Panc1 (cell line): ENCODE measurements at regions not wholly inside any gene's neighbourhood (a gene's known extent, or its start where the extent isn't known, plus 50 kb on each side); places are given as distances from the start of the nearest gene placed in this dataset.

Source experiments
- ATAC-seq: fragments of 200-7000 bp; cut with Tn5 transposase; 2 replicates; pipeline ENCODE4 v1.9.1; 2020; ENCODE audit warnings: mild to moderate bottlenecking, moderate library complexity
- BruUV-seq: library from RNA; stranded (reverse); fragments of 400-500 nt; replicated peaks from 2 replicates; lab custom pipeline; 2021; lab: Mats Ljungman, UMichigan
- CTCF ChIA-PET: fragments of 300-600 bp; sonication (Branson Sonifier 250); formaldehyde crosslinking; loops from one replicate; lab custom pipeline; 2022; ENCODE audit warnings: antibody characterized with exemption; lab: Charles Lee
- POLR2A ChIA-PET: fragments of 300-600 bp; sonication (Branson Sonifier 250); formaldehyde crosslinking; loops from one replicate; lab custom pipeline; 2022; ENCODE audit warnings: antibody characterized with exemption; lab: Charles Lee
- DNase-seq: peaks from one replicate; pipeline ENCODE4 v3.0.0-alpha.2; 2010; ENCODE audit warnings: low read depth, low spot score
- H3K27ac ChIP-seq: 2 replicates; pipeline ENCODE4 v1.5.1; 2011; ENCODE audit warnings: mild to moderate bottlenecking, low read length, inconsistent platforms
- H3K27me3 ChIP-seq: fragments of 200-500 bp; sonication (Bioruptor generic); 2 replicates; pipeline ENCODE4 v1.6.0; 2014; ENCODE audit warnings: low read length, inconsistent platforms; ENCODE audit not compliant: control insufficient read depth, insufficient read depth
- H3K36me3 ChIP-seq: fragments of 200-500 bp; sonication (Bioruptor generic); 2 replicates; pipeline ENCODE4 v1.5.1; 2014; ENCODE audit warnings: inconsistent platforms, mild to moderate bottlenecking, low read length, moderate library complexity; ENCODE audit not compliant: control insufficient read depth, insufficient read depth
- H3K4me1 ChIP-seq: 2 replicates; pipeline ENCODE4 v1.5.1; 2011; ENCODE audit warnings: inconsistent platforms, mild to moderate bottlenecking, low read length, moderate library complexity; ENCODE audit not compliant: control insufficient read depth, insufficient read depth
- H3K4me3 ChIP-seq, 2 experiments: 2 replicates each; pipeline ENCODE4 v1.5.1; 2011 to 2012; ENCODE audit warnings: low read depth in 2 of 2, low read length in 2 of 2, mild to moderate bottlenecking in 2 of 2, inconsistent platforms in 1 of 2, moderate library complexity in 1 of 2
- H3K9me3 ChIP-seq: fragments of 200-500 bp; sonication (Bioruptor generic); 2 replicates; pipeline ENCODE4 v1.5.1; 2014; ENCODE audit warnings: low read depth, mild to moderate bottlenecking, inconsistent platforms, low read length, moderate library complexity; ENCODE audit not compliant: control insufficient read depth, insufficient read depth
- POLR2AphosphoS5 ChIP-seq: IDR thresholded peaks from 2 replicates; pipeline ENCODE4 v1.6.1; 2012; ENCODE audit warnings: mild to moderate bottlenecking, low read depth, low read length, moderate library complexity
- SIN3A ChIP-seq: IDR thresholded peaks from 2 replicates; pipeline ENCODE4 v1.6.1; 2012; ENCODE audit warnings: low read depth, mild to moderate bottlenecking, low read length, moderate library complexity, borderline replicate concordance; ENCODE audit not compliant: insufficient read depth
- TCF7L2 ChIP-seq: IDR thresholded peaks from 2 replicates; pipeline ENCODE4 v1.6.1; 2011; ENCODE audit warnings: mild to moderate bottlenecking, low read depth, low read length, inconsistent platforms
- in situ Hi-C: cut with HindIII; loops from 2 replicates; pipeline ENCODE4 v1.10.0; 2016; ENCODE audit warnings: low sequenced_read_pairs, low pct_unique_long_range_greater_than_20kb
- intact Hi-C: fragments of 100-400 bp; cut with micrococcal nuclease; formaldehyde crosslinking; loops from one replicate; pipeline ENCODE4 v1.10.0; 2022; ENCODE audit not compliant: unreplicated experiment
- TF ChIP-seq, protein P1 (sequence below): fragments of 450-650 bp; IDR thresholded peaks from 2 replicates; pipeline ENCODE4 v1.5.1; 2017; ENCODE audit warnings: mild to moderate bottlenecking
- TF ChIP-seq, protein P2 (sequence below), 2 experiments: IDR thresholded peaks; 2 replicates each; pipeline ENCODE4 v1.6.1; 2011 to 2012; ENCODE audit warnings: low read depth in 2 of 2, control low read depth in 1 of 2, low read length in 1 of 2, mild to moderate bottlenecking in 1 of 2, moderate library complexity in 1 of 2; ENCODE audit not compliant: insufficient read depth in 1 of 2

DNA sequence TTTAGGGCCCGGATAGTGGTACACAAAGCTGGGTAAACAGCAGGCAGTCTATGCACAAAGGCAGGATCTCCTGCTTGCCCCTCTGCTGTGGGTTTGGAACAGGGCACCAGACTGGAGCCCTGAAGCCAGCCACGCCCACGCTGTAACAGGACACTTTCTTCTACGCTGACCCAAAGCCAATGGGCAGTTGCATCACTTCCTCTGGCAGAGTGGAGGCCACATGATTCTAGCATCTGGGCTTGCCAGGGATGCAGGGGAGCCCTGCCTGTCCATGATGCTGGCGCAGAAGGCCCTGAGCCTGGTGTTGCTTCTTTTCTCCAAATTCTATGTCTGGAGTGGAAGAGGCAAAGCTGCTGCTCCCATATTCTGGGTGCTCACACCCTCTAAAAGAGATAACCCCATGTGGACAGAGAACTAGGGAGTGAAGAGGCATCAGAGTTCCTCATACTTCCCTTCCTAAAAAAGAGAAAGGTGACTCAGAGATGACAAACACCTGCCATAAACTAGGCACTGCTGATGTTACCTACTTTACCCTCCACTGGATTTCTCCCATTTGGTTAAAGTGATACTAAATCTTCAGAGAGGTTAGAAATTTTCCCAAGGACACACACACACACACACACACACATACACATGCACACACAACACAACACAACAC lies 260.3 kb upstream of the KLF4 start:
- no peak for ATAC-seq
- Histone ChIP-seq H3K9me3 (no peaks in the 10 kb centered on the region), H3K4me1 (peaks cover 11% of the 10 kb centered on the region; the same call in 1 of the 2 replicates), H3K4me3 (no peak overlapping the region), H3K27me3 (no peaks in the 10 kb centered on the region), H3K27ac (peak overlapping the region; percentile 48; the same call in 1 of the 2 replicates), H3K36me3 (no peaks in the 10 kb centered on the region)
- no TSS peak for BruUV-seq
- intact Hi-C loops (no loop called here), in situ Hi-C loops (no loop called here)
- ChIA-PET CTCF (no interaction called here), POLR2A (no interaction called here)
- DNase-seq, result peak; percentile 54
- TF ChIP-seq, protein P1, sequence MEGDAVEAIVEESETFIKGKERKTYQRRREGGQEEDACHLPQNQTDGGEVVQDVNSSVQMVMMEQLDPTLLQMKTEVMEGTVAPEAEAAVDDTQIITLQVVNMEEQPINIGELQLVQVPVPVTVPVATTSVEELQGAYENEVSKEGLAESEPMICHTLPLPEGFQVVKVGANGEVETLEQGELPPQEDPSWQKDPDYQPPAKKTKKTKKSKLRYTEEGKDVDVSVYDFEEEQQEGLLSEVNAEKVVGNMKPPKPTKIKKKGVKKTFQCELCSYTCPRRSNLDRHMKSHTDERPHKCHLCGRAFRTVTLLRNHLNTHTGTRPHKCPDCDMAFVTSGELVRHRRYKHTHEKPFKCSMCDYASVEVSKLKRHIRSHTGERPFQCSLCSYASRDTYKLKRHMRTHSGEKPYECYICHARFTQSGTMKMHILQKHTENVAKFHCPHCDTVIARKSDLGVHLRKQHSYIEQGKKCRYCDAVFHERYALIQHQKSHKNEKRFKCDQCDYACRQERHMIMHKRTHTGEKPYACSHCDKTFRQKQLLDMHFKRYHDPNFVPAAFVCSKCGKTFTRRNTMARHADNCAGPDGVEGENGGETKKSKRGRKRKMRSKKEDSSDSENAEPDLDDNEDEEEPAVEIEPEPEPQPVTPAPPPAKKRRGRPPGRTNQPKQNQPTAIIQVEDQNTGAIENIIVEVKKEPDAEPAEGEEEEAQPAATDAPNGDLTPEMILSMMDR, result no peak
- TF ChIP-seq SIN3A (no peak), POLR2AphosphoS5 (no peak), TCF7L2 (no peak)
- TF ChIP-seq, protein P2, sequence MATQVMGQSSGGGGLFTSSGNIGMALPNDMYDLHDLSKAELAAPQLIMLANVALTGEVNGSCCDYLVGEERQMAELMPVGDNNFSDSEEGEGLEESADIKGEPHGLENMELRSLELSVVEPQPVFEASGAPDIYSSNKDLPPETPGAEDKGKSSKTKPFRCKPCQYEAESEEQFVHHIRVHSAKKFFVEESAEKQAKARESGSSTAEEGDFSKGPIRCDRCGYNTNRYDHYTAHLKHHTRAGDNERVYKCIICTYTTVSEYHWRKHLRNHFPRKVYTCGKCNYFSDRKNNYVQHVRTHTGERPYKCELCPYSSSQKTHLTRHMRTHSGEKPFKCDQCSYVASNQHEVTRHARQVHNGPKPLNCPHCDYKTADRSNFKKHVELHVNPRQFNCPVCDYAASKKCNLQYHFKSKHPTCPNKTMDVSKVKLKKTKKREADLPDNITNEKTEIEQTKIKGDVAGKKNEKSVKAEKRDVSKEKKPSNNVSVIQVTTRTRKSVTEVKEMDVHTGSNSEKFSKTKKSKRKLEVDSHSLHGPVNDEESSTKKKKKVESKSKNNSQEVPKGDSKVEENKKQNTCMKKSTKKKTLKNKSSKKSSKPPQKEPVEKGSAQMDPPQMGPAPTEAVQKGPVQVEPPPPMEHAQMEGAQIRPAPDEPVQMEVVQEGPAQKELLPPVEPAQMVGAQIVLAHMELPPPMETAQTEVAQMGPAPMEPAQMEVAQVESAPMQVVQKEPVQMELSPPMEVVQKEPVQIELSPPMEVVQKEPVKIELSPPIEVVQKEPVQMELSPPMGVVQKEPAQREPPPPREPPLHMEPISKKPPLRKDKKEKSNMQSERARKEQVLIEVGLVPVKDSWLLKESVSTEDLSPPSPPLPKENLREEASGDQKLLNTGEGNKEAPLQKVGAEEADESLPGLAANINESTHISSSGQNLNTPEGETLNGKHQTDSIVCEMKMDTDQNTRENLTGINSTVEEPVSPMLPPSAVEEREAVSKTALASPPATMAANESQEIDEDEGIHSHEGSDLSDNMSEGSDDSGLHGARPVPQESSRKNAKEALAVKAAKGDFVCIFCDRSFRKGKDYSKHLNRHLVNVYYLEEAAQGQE (IDR thresholded peaks at IDR 0.05; ENCODE audit: insufficient read depth in 1 of 2, low read depth in 2 of 2, low read length in 1 of 2), result no peak

DNA sequence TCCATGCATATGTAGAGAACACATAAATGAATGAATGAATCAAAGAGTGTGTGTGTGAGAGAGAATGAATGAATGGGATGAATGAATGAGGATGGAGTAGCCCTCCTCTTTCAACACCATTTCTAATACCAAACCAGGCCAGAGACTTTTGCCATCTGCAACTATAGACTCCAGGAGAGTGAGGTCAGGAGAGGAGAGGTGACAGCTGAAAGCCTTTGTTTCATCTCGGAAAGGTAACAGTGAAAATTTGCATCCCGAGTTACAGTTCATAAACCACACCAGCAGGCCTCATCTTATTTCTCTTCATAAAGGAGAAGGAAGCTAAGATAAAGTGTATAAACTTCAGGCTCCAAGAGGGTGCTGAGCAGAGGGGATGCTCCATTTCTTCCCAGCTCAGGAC lies 255.3 kb upstream of the KLF4 start:
- Histone ChIP-seq H3K36me3 (no peaks in the 10 kb centered on the region), H3K4me3 (no peak overlapping the region), H3K4me1 (peaks cover 3% of the 10 kb centered on the region; the same call in 1 of the 2 replicates), H3K27me3 (no peaks in the 10 kb centered on the region), H3K27ac (no peak overlapping the region), H3K9me3 (no peaks in the 10 kb centered on the region)
- in situ Hi-C loops, result no loop called here
- no TSS peak for BruUV-seq
- DNase-seq (no peak), ATAC-seq (no peak)
- TF ChIP-seq, protein P1, result no peak
- TF ChIP-seq, protein P2 (IDR thresholded peaks at IDR 0.05; ENCODE audit: insufficient read depth in 1 of 2, low read depth in 2 of 2, low read length in 1 of 2), result no peak
- TF ChIP-seq TCF7L2, result no peak
- CTCF ChIA-PET, result no interaction called here
- intact Hi-C loops, result no loop called here
- POLR2A ChIA-PET, result no interaction called here
